GM13976 (cell line): ENCODE measurements at regions not wholly inside any gene's neighbourhood (a gene's known extent, or its start where the extent isn't known, plus 50 kb on each side); places are given as distances from the start of the nearest gene placed in this dataset.
"Not testable (repeated sequence)": the region's sequence is repeated elsewhere in the genome, so short reads cannot be mapped to it uniquely, and the experiment has no call there.

Experiments
- DNase-seq: peaks from one replicate; pipeline ENCODE4 v3.0.0; 2012; ENCODE audit warnings: low spot score
- CTCF ChIP-seq: IDR thresholded peaks from 2 replicates; pipeline ENCODE4 v1.5.1; 2012; ENCODE audit warnings: borderline replicate concordance, mild to moderate bottlenecking; ENCODE audit not compliant: insufficient read depth; ENCODE audit errors: extremely low read depth, missing control alignments, control extremely low read depth
- in situ Hi-C: fragments of 300-500 bp; cut with MboI; formaldehyde crosslinking; loops from one replicate; pipeline ENCODE4 v1.12.0; 2022; ENCODE audit warnings: low sequenced_read_pairs, mixed read lengths, inconsistent platforms; ENCODE audit not compliant: unreplicated experiment

GRCh38 chr10:21047096-21047495 is 150.0 kb upstream of the NEBL start:
- no peak for TF ChIP-seq CTCF
- in situ Hi-C loops, result no loop called here
- DNase-seq, result no peak

DNA sequence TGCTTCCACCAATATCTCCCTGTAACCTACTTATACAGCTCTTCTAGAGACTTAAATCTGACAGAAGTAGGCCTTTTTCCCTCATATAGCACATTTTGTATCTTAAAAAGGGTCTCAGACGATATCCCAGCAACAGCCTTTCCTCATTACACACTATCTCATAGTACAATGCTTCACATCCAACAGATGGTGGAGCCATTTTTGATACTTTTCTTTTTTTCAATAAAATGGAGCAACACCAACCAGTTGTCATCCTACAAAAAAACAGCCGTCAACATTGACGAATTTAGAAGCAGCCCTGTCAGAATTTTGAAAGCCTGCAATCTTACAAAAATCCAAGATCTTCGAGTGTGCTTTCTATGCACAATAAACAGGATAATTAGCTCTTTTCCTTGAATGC is 145.9 kb upstream of the NEBL start:
- DNase-seq, result no peak
- in situ Hi-C loops, result no loop called here
- no peak for TF ChIP-seq CTCF

DNA sequence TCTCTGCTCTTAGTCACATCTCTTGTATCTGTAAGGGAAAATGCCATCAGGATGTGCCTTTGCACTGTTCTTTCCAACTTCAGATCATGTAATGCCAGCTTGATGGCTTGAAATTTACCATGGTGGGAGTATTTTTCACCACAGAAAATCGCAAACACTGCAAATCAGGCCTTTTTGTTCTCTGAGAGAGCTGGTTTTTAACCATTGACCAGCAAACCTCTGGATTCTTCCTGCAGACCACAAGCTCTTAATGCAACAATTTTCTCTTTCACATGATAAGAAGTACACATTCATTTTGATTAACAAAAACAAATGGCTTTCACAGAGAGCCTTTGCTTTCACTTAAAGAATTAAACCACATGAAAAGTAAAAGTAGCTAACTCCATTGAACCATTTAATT is 145.4 kb upstream of the NEBL start:
- in situ Hi-C loops, result no loop called here
- no peak for DNase-seq
- TF ChIP-seq CTCF, result no peak

- in situ Hi-C loops, result no loop called here
- no peak for DNase-seq
- no peak for TF ChIP-seq CTCF
Measured at GRCh38 chr10:21041763-21042458, 144.8 kb upstream of the NEBL start.

GRCh38 chr10:21039721-21040120 is 142.6 kb upstream of the NEBL start:
- in situ Hi-C loops, result no loop called here
- TF ChIP-seq CTCF, result no peak
- DNase-seq, result no peak

DNA sequence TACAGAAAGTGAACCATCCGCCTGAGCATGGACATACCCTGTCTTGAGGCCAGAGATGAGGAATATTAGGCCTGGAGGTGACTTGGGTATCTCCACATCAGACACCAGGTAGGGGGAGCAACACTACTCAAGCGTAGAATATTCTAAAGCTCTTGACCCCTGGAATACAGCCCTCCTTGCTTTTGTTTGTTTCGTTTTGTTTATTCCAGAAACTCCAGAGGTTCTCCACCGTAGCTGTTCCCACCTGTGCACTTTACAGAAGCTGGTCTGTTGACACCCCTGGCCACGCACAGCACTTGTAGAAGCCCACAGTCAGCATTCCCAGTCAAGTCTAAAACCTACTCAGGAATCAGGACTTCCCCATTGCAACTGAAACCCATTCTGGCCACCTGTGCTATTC is 139.6 kb upstream of the NEBL start:
- DNase-seq, result no peak
- TF ChIP-seq CTCF, result no peak
- in situ Hi-C loops, result no loop called here

DNA sequence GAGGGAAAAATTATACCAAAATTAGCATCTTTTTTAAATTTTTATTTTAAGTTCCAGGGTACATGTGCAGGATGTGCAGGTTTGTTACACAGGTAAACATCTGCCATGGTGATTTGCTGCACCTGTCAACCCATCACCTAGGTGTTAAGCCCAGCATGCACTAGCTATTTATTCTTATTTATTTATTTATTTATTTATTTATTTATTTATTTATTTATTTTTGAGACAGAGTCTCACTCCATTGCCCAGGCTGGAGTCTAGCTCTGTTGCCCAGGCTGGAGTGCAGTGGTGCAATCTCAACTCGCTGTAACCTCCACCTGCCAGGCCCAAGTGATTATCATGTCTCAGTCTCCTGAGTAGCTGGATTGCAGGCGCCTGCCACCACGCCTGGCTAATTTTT is 137.7 kb upstream of the NEBL start:
- DNase-seq, in situ Hi-C loops: not testable (repeated sequence)
